ENCODE measurements at regions not wholly inside any gene's neighbourhood (a gene's known extent, or its start where the extent isn't known, plus 50 kb on each side); places are given as distances from the start of the nearest gene placed in this dataset.

DNA sequence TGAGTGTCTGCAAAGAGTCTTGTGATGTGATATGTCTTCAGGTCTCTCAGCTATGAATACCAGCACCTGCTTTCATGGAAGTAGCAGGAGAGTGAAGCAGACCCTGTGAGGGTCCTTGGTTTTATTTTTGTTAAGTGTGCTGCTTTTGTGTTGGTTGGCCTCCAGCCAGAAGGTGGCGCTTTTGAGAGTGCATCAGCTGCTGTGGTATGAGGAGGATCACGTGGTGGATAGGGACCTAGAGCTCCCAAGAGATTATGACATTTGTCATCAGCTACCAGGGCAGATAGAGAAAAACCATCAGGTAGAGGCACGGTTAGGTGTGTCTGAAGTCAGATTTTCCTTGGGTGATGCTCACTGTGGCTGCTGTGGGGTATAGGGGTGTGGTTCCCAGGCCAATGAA lies 1232.1 kb downstream of the MRPL39 start:
- Histone ChIP-seq H4K20me1 (ENCODE audit: insufficient read depth, low read length) (no peaks in the 10 kb centered on the region), H3K9ac (ENCODE audit: low read length) (no peak overlapping the region), H3K4me1 (ENCODE audit: low read length) (no peaks in the 10 kb centered on the region), H3K9me3 (replicated peaks; ENCODE audit: insufficient read depth, low read length) (no peaks in the 10 kb centered on the region), H3K27ac (ENCODE audit: low read length) (no peak overlapping the region), H2AFZ (ENCODE audit: low read length) (no peak overlapping the region), H3K4me2 (ENCODE audit: low read depth, low read length) (no peak overlapping the region), H3K4me3 (ENCODE audit: low read length) (no peak overlapping the region), H3K27me3 (replicated peaks; ENCODE audit: insufficient read depth, low read length) (no peaks in the 10 kb centered on the region), H3K9me2 (replicated peaks; ENCODE audit: insufficient read depth, low read length) (no peaks in the 10 kb centered on the region), H3K79me2 (ENCODE audit: low read length) (no peaks in the 10 kb centered on the region), H3K36me3 (replicated peaks; ENCODE audit: insufficient read depth, low read length) (no peaks in the 10 kb centered on the region), H3F3A (ENCODE audit: insufficient read depth, low read length) (no peaks in the 10 kb centered on the region)
- peak; percentile 31 for DNase-seq
- TF ChIP-seq, protein P1, sequence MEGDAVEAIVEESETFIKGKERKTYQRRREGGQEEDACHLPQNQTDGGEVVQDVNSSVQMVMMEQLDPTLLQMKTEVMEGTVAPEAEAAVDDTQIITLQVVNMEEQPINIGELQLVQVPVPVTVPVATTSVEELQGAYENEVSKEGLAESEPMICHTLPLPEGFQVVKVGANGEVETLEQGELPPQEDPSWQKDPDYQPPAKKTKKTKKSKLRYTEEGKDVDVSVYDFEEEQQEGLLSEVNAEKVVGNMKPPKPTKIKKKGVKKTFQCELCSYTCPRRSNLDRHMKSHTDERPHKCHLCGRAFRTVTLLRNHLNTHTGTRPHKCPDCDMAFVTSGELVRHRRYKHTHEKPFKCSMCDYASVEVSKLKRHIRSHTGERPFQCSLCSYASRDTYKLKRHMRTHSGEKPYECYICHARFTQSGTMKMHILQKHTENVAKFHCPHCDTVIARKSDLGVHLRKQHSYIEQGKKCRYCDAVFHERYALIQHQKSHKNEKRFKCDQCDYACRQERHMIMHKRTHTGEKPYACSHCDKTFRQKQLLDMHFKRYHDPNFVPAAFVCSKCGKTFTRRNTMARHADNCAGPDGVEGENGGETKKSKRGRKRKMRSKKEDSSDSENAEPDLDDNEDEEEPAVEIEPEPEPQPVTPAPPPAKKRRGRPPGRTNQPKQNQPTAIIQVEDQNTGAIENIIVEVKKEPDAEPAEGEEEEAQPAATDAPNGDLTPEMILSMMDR (IDR thresholded peaks at IDR 0.05; ENCODE audit: low read length), result peak; percentile 46
- no peak for TF ChIP-seq EZH2 (optimal IDR thresholded peaks at IDR 0.05; ENCODE audit: low read depth, low read length)

DNA sequence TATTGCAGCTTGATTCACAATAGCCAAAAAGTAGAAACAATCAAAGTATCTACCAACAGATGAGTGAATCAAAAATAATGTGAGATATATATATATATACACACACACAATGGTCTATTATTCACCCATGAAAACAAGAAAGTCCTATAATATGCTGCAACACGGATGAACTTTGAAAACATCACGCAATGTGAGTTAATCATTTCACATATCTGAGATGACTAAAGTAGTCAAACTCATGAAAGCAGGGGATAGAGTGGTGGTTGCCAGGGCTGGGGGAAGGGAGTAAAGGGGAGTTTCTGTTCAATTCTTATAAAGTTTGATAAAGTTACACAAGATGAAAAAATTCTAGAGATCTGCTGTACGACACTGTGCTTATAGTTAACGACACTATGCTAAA lies 1234.8 kb downstream of the MRPL39 start:
- no peaks in the 10 kb centered on the region for H3K79me2 ChIP-seq (ENCODE audit: low read length)
- H3K9me3 ChIP-seq (replicated peaks; ENCODE audit: insufficient read depth, low read length), result no peaks in the 10 kb centered on the region
- no peaks in the 10 kb centered on the region for H4K20me1 ChIP-seq (ENCODE audit: insufficient read depth, low read length)
- H3K4me1 ChIP-seq (ENCODE audit: low read length), result no peaks in the 10 kb centered on the region
- no peak overlapping the region for H3K27ac ChIP-seq (ENCODE audit: low read length)
- H3K4me3 ChIP-seq (ENCODE audit: low read length), result no peak overlapping the region
- no peak overlapping the region for H2AFZ ChIP-seq (ENCODE audit: low read length)
- no peaks in the 10 kb centered on the region for H3K27me3 ChIP-seq (replicated peaks; ENCODE audit: insufficient read depth, low read length)
- H3K9ac ChIP-seq (ENCODE audit: low read length), result no peak overlapping the region
- no peaks in the 10 kb centered on the region for H3K9me2 ChIP-seq (replicated peaks; ENCODE audit: insufficient read depth, low read length)
- no peak for DNase-seq
- no peaks in the 10 kb centered on the region for H3F3A ChIP-seq (ENCODE audit: insufficient read depth, low read length)
- no peak for TF ChIP-seq EZH2 (optimal IDR thresholded peaks at IDR 0.05; ENCODE audit: low read depth, low read length)
- TF ChIP-seq, protein P1 (IDR thresholded peaks at IDR 0.05; ENCODE audit: low read length), result no peak
- TF ChIP-seq EZH2phosphoT487 (IDR thresholded peaks at IDR 0.05; ENCODE audit: low read length), result no peak
- H3K36me3 ChIP-seq (replicated peaks; ENCODE audit: insufficient read depth, low read length), result no peaks in the 10 kb centered on the region
- no peak overlapping the region for H3K4me2 ChIP-seq (ENCODE audit: low read depth, low read length)

DNA sequence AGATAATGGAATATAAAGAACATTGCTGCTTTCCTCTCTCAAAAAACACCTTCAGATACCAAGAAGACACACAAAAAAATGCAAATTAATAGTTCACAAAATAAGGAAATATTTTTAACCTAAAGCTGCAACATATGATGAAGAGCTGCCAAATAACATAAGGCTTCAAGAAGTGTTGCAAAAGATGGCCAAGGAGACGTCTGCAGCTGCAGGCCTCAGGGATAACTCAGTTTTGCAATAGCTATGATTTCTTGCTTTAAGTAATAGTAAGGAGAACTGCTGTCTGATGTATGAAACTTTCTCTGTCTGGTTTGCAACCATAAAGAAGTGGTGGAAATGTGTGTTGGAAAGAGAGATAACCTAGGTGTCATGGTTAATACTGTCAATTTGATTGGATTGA lies 1237.5 kb downstream of the MRPL39 start:
- Histone ChIP-seq H3K9me2 (replicated peaks; ENCODE audit: insufficient read depth, low read length) (no peaks in the 10 kb centered on the region), H4K20me1 (ENCODE audit: insufficient read depth, low read length) (no peaks in the 10 kb centered on the region), H3K27me3 (replicated peaks; ENCODE audit: insufficient read depth, low read length) (no peaks in the 10 kb centered on the region), H3K79me2 (ENCODE audit: low read length) (no peaks in the 10 kb centered on the region), H3K4me2 (ENCODE audit: low read depth, low read length) (no peak overlapping the region), H3K4me1 (ENCODE audit: low read length) (no peaks in the 10 kb centered on the region), H3F3A (ENCODE audit: insufficient read depth, low read length) (no peaks in the 10 kb centered on the region), H3K36me3 (replicated peaks; ENCODE audit: insufficient read depth, low read length) (no peaks in the 10 kb centered on the region), H3K9me3 (replicated peaks; ENCODE audit: insufficient read depth, low read length) (no peaks in the 10 kb centered on the region), H3K27ac (ENCODE audit: low read length) (no peak overlapping the region), H2AFZ (ENCODE audit: low read length) (no peak overlapping the region), H3K9ac (ENCODE audit: low read length) (no peak overlapping the region), H3K4me3 (ENCODE audit: low read length) (no peak overlapping the region)
- DNase-seq, result no peak
- TF ChIP-seq EZH2phosphoT487 (IDR thresholded peaks at IDR 0.05; ENCODE audit: low read length), result no peak

DNA sequence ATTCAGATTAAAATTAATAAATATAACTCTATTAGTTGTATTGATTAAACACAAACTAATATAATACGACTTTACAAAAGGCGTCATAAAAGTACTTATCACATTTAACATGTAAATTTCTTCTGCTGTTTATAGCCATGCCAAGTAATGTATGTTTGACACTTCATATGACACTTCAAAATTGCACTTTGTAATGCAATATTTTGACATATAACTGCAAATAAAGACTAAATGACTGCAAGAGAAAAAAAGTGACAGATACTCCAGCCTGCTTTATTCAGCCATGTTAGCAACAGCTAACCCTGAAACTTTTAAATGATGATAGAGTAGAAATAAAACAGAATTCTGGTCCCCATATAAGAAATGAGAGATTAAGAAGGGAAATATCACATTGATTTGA lies 1238.0 kb downstream of the MRPL39 start:
- H3K9ac ChIP-seq (ENCODE audit: low read length), result no peak overlapping the region

More for the DNA sequence above, 1238.0 kb downstream of the MRPL39 start:
- Histone ChIP-seq H3K27me3 (replicated peaks; ENCODE audit: insufficient read depth, low read length) (no peaks in the 10 kb centered on the region), H4K20me1 (ENCODE audit: insufficient read depth, low read length) (no peaks in the 10 kb centered on the region), H3K9me2 (replicated peaks; ENCODE audit: insufficient read depth, low read length) (no peaks in the 10 kb centered on the region), H3K9me3 (replicated peaks; ENCODE audit: insufficient read depth, low read length) (no peaks in the 10 kb centered on the region), H3K27ac (ENCODE audit: low read length) (no peak overlapping the region), H3K36me3 (replicated peaks; ENCODE audit: insufficient read depth, low read length) (no peaks in the 10 kb centered on the region), H3K4me2 (ENCODE audit: low read depth, low read length) (no peak overlapping the region), H3F3A (ENCODE audit: insufficient read depth, low read length) (no peaks in the 10 kb centered on the region), H2AFZ (ENCODE audit: low read length) (no peak overlapping the region), H3K4me1 (ENCODE audit: low read length) (no peaks in the 10 kb centered on the region), H3K79me2 (ENCODE audit: low read length) (no peaks in the 10 kb centered on the region), H3K4me3 (ENCODE audit: low read length) (no peak overlapping the region)
- no peak for DNase-seq
- no peak for TF ChIP-seq EZH2phosphoT487 (IDR thresholded peaks at IDR 0.05; ENCODE audit: low read length)
- TF ChIP-seq, protein P1 (IDR thresholded peaks at IDR 0.05; ENCODE audit: low read length), result no peak
- TF ChIP-seq EZH2 (optimal IDR thresholded peaks at IDR 0.05; ENCODE audit: low read depth, low read length), result no peak
